GM23248 (cell line): ENCODE measurements at regions not wholly inside any gene's neighbourhood (a gene's known extent, or its start where the extent isn't known, plus 50 kb on each side); places are given as distances from the start of the nearest gene placed in this dataset. TPM values are rescaled to one million over a fixed set of nuclear protein-coding genes. Genes with fewer than 3 reads are reported as not detected.

Experiments
- DNase-seq: peaks from one replicate; pipeline ENCODE4 v3.0.0-alpha.2; 2015
- H2AFZ ChIP-seq: fragments of 200-600 bp; sonication (generic); 2 replicates; pipeline ENCODE4 v1.6.1; 2016; ENCODE audit warnings: antibody characterized with exemption
- H3F3A ChIP-seq: fragments of 200-600 bp; sonication (generic); 2 replicates; pipeline ENCODE4 v1.6.1; 2016; ENCODE audit warnings: mild to moderate bottlenecking, antibody characterized with exemption, mixed run types; ENCODE audit not compliant: insufficient read depth
- H3K27ac ChIP-seq: fragments of 200-600 bp; sonication (generic); 2 replicates; pipeline ENCODE4 v1.5.1; 2016; ENCODE audit warnings: mild to moderate bottlenecking
- H3K27me3 ChIP-seq: fragments of 200-600 bp; sonication (generic); replicated peaks from 2 replicates; pipeline ENCODE4 v1.6.1; 2016; ENCODE audit warnings: mild to moderate bottlenecking; ENCODE audit not compliant: insufficient read depth
- H3K36me3 ChIP-seq: fragments of 200-600 bp; sonication (generic); 2 replicates; pipeline ENCODE4 v1.6.1; 2016; ENCODE audit warnings: low read depth, mild to moderate bottlenecking
- H3K4me1 ChIP-seq: fragments of 200-600 bp; sonication (generic); 2 replicates; pipeline ENCODE4 v1.6.1; 2016; ENCODE audit warnings: mild to moderate bottlenecking; ENCODE audit not compliant: insufficient read depth
- H3K4me2 ChIP-seq: fragments of 200-600 bp; sonication (generic); one replicate; pipeline ENCODE4 v1.6.1; 2016; ENCODE audit warnings: mild to moderate bottlenecking; ENCODE audit not compliant: unreplicated experiment
- H3K4me3 ChIP-seq: fragments of 200-600 bp; sonication (generic); 2 replicates; pipeline ENCODE4 v1.5.1; 2016; ENCODE audit warnings: mild to moderate bottlenecking
- H3K79me2 ChIP-seq: fragments of 200-600 bp; sonication (generic); 2 replicates; pipeline ENCODE4 v1.6.1; 2016; ENCODE audit warnings: mild to moderate bottlenecking; ENCODE audit not compliant: insufficient read depth
- H3K9ac ChIP-seq: fragments of 200-600 bp; sonication (generic); 2 replicates; pipeline ENCODE4 v1.6.1; 2016; ENCODE audit warnings: mild to moderate bottlenecking
- H3K9me2 ChIP-seq: fragments of 200-600 bp; sonication (generic); 2 replicates; pipeline ENCODE4 v1.6.1; 2016; ENCODE audit warnings: mixed run types, mild to moderate bottlenecking, moderate library complexity; ENCODE audit not compliant: insufficient read depth
- H3K9me3 ChIP-seq: fragments of 200-600 bp; sonication (generic); one replicate; pipeline ENCODE4 v1.6.1; 2017; ENCODE audit warnings: low read depth
- H4K20me1 ChIP-seq: fragments of 200-600 bp; sonication (generic); 2 replicates; pipeline ENCODE4 v1.6.0; 2016; ENCODE audit not compliant: insufficient read depth
- EZH2 ChIP-seq: fragments of 200-600 bp; sonication (generic); IDR thresholded peaks from 2 replicates; pipeline ENCODE4 v1.6.1; 2018; ENCODE audit warnings: antibody characterized with exemption, mild to moderate bottlenecking; ENCODE audit not compliant: insufficient read depth, poor library complexity, severe bottlenecking
- EZH2phosphoT487 ChIP-seq: fragments of 200-600 bp; sonication (generic); IDR thresholded peaks from 2 replicates; pipeline ENCODE4 v1.6.1; 2018; ENCODE audit warnings: antibody characterized with exemption, moderate library complexity, mild to moderate bottlenecking, low read depth; ENCODE audit not compliant: insufficient read depth
- WGBS, 2 experiments: methylation state at CpG; one replicate each; pipeline ENCODE4 v1.1.6; 2015 to 2017; ENCODE audit warnings: low lambda C conversion rate in 2 of 2, low coverage in 1 of 2; ENCODE audit errors: missing lambda C conversion rate in 2 of 2; 5-methylcytosine and 5-hydroxymethylcytosine counted together
- in situ Hi-C: fragments of 300-500 bp; cut with MboI; formaldehyde crosslinking; loops from 2 replicates; pipeline ENCODE4 v1.15.0; 2020
- small RNA-seq: library from RNA; depleted of rRNA; stranded (forward); fragments of <200 nt; gene quantifications from one replicate; pipeline ENCODE3, GENCODE V24; 2014; ENCODE audit warnings: low read depth, low replicate concordance

- Histone ChIP-seq H3K27ac (no peak overlapping the region), H2AFZ (no peak overlapping the region), H3K4me3 (no peak overlapping the region), H3F3A (no peaks in the 10 kb centered on the region), H3K9me2 (no peaks in the 10 kb centered on the region), H3K9me3 (no peaks in the 10 kb centered on the region), H3K4me1 (no peaks in the 10 kb centered on the region), H3K79me2 (no peaks in the 10 kb centered on the region), H3K36me3 (no peaks in the 10 kb centered on the region), H3K9ac (no peak overlapping the region), H3K4me2 (no peak overlapping the region), H3K27me3 (peaks cover 20% of the 10 kb centered on the region), H4K20me1 (no peaks in the 10 kb centered on the region)
- WGBS, 2 experiments: 70 to 75% methylated on average over 19 to 20 of the region's 20 CpGs
- no peak for DNase-seq
- no peak for TF ChIP-seq EZH2phosphoT487
- TF ChIP-seq EZH2: no peak
- in situ Hi-C loops: no loop called here
Measured at GRCh38 chr5:1934801-1935429, 52.2 kb upstream of the IRX4 start.

DNA sequence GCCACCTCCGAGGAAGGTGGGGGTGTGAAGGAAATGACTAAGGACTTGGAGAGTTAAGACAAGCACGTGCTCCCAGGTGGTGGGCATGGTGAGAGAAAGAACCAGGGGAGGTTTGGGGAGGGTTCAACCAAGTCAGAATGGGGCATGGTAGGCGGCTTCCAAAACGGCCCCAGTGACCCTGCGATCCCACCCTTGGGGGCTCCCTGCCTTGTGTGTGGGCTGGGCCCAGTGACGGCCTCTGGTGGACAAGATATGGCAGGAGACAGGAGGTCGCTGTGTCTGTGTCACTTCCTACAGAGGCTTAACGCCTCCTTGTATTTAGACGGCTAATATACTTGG lies 51.3 kb upstream of the IRX4 start:
- no peaks in the 10 kb centered on the region for H3K79me2 ChIP-seq
- H3F3A ChIP-seq: no peaks in the 10 kb centered on the region
- H3K4me2 ChIP-seq: no peak overlapping the region
- H3K9ac ChIP-seq: no peak overlapping the region
- TF ChIP-seq EZH2phosphoT487 (no peak), EZH2 (no peak)
- no peaks in the 10 kb centered on the region for H3K9me3 ChIP-seq
- DNase-seq: no peak
- in situ Hi-C loops: no loop called here
- no peak overlapping the region for H3K27ac ChIP-seq
- WGBS, 2 experiments: 66 to 68% methylated on average over 9 of the region's 9 CpGs
- no peaks in the 10 kb centered on the region for H3K36me3 ChIP-seq
- no peaks in the 10 kb centered on the region for H4K20me1 ChIP-seq
- H3K27me3 ChIP-seq: peaks cover 20% of the 10 kb centered on the region
- no peaks in the 10 kb centered on the region for H3K4me1 ChIP-seq
- H3K9me2 ChIP-seq: no peaks in the 10 kb centered on the region
- no peak overlapping the region for H2AFZ ChIP-seq
- no peak overlapping the region for H3K4me3 ChIP-seq

DNA sequence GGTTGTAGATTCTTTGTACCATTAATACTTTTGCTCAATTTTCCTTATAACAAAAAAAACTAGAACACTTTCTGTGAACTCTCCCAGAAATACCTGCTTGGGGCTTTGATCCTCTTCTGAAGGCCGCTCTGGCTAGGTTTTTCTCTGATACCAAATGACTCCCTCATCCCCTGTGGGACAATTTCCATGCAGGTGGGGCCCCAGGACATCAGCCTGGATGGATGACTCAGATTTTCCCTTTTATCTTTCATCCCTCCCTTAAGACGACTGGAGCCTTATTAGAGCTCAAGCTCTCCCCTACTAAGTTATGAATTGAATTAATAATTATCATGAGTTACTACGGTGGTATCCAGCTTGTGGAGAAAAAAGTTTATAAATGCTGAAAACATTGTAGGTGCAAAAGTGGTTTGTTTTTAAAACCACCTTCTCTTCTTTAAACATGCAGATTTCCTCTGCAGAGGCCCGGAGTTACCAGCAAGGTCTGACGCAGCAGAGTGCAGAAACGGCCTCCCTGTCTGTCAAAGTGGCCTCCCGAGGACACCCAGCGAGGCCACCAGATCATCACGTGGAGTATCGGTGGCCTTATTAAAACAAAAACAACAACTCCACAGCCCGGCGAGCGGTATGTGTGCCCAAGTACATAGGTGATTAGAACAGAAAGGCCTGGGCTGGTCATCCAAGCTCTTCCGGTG lies 50.8 kb upstream of the IRX4 start:
- H4K20me1 ChIP-seq: no peaks in the 10 kb centered on the region
- H3K4me1 ChIP-seq: no peaks in the 10 kb centered on the region
- no peak overlapping the region for H3K4me3 ChIP-seq
- peaks cover 20% of the 10 kb centered on the region for H3K27me3 ChIP-seq
- no peaks in the 10 kb centered on the region for H3K9me3 ChIP-seq
- in situ Hi-C loops: no loop called here
- WGBS, 2 experiments: 71 to 74% methylated on average over 14 of the region's 14 CpGs
- TF ChIP-seq EZH2phosphoT487 (no peak), EZH2 (no peak)
- no peaks in the 10 kb centered on the region for H3K79me2 ChIP-seq
- no peak overlapping the region for H3K27ac ChIP-seq
- no peaks in the 10 kb centered on the region for H3K9me2 ChIP-seq
- no peaks in the 10 kb centered on the region for H3K36me3 ChIP-seq
- no peak for DNase-seq
- H3K9ac ChIP-seq: no peak overlapping the region
- no peaks in the 10 kb centered on the region for H3F3A ChIP-seq
- H3K4me2 ChIP-seq: no peak overlapping the region
- no peak overlapping the region for H2AFZ ChIP-seq

Small RNA genes in the stretch of these regions (small RNA-seq; reads per million reads assigned to genes)
- gene AC092266.1 (not detected), gene RF00019 (not detected)
